CD4-positive, alpha-beta T cell treated with Interleukin-10 for 1 hour (primary cell): ENCODE measurements at regions not wholly inside any gene's neighbourhood (a gene's known extent, or its start where the extent isn't known, plus 50 kb on each side); places are given as distances from the start of the nearest gene placed in this dataset.

Source experiments
- DNase-seq: peaks from one replicate; pipeline ENCODE4 v3.0.0-alpha.2; 2020

GRCh38 chr6:106035655-106036054 is 50.5 kb upstream of the PRDM1 start:
- DNase-seq: no peak

- DNase-seq: no peak
Measured at GRCh38 chr6:106033806-106034205, 52.3 kb upstream of the PRDM1 start.

DNA sequence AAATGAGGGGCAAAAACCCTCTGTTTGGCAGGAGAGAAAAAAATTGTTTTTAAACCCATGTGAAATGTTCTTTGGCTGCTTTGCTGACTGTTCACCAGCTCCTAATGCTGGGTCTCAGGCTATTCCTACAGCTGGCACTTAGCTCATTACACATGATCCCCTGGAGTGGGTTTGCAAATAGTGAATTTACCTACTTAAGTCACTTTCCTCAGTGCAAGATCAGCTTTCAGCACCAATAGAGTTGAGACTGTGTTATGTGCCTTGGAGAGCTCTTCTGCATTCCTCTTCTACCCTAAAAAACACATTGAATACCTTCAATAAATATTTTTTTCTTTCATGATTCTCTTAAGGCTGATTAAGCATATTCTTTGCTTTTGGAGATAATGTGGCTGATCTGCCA is 58.4 kb upstream of the PRDM1 start:
- DNase-seq: no peak

- DNase-seq: no peak
Measured at GRCh38 chr6:106026748-106027715, 59.1 kb upstream of the PRDM1 start.

DNA sequence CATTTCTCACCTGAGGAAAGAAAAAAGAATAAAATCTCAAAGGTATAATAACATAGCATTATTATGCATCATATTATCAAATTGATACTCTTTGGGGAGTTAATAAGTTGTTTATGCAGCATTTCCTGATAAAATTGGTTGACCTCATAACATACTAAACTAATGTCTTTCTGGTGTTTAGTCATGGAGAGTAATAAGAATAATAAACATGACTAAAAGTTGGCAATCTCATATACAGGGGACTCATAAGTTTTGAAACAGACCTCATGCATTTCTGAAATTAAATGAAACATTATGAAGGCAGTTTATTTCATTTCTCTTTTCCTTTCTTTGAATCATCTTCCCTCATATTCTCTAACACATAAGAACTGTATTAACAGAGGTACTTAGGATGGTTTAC is 60.5 kb upstream of the PRDM1 start:
- DNase-seq: no peak

- no peak for DNase-seq
Measured at GRCh38 chr6:106022801-106023200, 63.3 kb upstream of the PRDM1 start.

- no peak for DNase-seq
Measured at GRCh38 chr6:106017454-106017853, 68.7 kb upstream of the PRDM1 start.

- DNase-seq: no peak
Measured at GRCh38 chr6:106014955-106015354, 71.2 kb upstream of the PRDM1 start.

- DNase-seq: no peak
Measured at GRCh38 chr6:106011476-106011875, 74.7 kb upstream of the PRDM1 start.

GRCh38 chr6:106005954-106006353 is 80.2 kb upstream of the PRDM1 start:
- no peak for DNase-seq

DNA sequence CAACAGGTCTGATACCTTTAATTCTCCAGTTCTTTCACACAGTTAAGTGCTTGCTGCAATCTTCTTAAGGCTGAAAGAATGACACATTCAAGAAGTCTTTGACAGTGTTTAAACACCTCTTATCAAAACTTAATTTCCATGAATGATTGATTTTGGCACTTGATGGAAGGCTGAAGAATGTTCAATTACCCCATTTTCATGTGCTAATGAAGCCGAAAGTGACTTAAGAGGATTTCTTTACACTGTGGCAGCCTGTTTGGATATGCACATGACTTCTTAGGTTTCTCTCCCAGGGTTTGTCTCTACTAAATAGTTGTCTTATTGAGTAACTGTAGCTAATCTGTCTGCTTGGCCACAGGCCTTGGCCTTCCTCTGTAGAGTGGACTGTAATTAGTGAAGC is 81.1 kb upstream of the PRDM1 start:
- no peak for DNase-seq

DNA sequence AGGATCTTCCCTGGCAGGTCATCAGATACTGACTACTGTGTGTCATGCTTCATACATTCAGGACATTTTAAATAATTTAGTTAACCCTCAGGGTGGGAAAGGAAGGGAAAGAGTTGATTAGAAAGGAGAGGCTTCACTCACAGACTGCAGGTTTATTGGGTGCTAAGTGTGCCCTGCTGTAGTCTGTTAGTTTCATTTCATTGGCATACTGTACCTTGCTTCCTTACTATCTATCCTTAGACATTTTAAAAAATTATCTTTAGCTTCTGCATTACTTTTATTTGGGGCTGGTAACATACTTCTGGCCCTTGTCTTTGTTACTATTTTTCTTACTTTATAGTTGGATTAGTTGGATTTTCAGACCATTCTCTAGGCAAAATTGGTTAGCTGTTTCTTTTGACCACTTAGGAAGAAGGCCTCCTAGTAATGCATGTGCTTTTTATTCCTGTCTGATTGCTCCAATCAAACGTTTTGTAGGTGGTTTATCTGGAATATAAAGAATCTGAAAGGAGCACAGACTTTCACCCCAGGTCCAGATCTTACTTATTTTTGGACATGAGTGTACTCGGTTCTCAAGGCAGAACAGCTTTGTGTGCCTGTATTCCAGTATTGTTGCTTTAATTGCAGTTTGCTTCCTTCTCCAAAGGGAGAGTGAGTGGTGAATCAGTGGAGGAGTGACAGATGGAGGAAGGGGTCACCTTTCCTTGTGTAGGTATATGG is 82.7 kb upstream of the PRDM1 start:
- no peak for DNase-seq

- no peak for DNase-seq
Measured at GRCh38 chr6:106002005-106002404, 84.1 kb upstream of the PRDM1 start.

GRCh38 chr6:106000935-106001334 is 85.2 kb upstream of the PRDM1 start:
- DNase-seq: no peak

DNA sequence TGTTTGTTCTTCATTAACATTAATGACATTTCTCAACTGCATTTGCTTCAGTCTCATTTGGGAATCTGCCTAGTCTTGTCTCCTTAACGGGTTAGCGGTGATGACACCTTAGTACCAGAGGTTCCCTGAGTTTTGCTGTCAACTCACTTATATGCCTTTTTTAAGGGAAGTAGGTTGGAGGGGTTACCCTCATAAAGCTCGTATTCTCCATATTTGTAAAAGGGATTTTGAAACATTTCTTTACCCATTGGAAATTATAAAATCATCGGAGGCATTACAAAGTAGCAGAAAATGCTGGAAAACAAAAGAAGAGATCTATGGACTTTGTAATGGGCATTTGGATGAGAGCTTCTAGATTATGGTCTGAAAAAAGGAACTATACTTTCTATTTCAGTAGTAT is 88.7 kb upstream of the PRDM1 start:
- DNase-seq: no peak

DNA sequence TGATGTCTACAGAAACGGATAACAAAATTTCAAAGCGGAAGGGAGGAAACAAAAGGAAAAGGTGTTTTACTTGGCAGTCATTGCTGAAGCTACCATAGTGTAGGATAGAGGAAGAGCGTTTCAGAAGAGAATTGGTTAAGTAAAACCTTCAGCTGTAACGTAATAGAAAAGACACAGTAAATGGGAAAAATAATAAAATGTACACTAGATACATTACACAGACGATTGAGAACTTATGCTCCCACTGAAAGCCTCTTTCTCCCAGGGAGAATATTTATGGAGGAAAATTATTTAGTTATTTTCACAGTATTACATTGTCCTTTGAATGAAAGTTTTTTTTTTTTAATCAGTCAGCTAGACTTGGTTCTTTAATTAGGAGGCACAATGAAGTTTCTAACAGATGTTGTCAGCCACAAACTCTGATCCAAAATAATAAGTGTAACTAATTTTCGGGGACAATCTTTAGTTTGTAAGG is 90.7 kb upstream of the PRDM1 start:
- DNase-seq: no peak

DNA sequence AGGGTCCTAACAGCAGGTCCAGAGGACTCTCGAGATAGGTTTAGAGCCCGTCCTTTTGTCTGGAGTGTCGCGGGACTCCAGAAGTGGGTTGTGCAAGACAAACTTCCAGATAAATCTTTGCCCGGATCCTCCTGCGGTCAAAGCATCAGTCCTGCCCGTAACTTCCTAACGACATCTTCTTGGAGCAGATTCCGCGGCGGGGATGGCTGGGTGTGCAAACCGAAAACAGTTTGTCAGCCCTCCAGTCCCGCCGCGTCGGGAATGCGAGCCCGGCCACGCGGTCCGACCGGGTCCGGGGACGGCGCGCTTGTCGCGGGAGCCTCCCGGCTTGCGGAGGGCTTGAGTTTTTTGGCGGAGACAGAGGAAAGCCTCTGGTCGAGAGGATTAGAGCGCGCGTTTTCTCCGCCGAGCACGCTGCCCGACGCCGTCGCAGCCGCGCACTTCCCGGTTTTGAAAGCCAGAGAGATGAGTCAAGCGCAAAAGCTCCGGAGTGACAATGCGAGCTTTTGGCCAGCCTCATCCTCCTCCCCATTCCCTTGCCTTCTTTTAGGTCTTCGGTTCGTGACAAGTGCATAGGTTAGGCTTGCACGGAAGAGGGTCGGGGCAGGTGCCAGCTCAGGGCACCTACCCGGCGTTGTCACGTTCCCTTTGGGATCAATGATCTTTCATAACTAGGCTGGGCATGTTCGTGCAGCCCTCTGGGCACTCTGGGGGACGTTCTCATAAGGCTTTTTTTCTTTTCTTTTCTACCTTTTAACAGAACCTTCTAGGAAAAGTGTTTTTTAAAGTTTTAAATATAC is 91.3 kb upstream of the PRDM1 start:
- DNase-seq: peak; percentile 47

- peak; percentile 66 for DNase-seq
Measured at GRCh38 chr6:105994118-105994590, 92.0 kb upstream of the PRDM1 start.

DNA sequence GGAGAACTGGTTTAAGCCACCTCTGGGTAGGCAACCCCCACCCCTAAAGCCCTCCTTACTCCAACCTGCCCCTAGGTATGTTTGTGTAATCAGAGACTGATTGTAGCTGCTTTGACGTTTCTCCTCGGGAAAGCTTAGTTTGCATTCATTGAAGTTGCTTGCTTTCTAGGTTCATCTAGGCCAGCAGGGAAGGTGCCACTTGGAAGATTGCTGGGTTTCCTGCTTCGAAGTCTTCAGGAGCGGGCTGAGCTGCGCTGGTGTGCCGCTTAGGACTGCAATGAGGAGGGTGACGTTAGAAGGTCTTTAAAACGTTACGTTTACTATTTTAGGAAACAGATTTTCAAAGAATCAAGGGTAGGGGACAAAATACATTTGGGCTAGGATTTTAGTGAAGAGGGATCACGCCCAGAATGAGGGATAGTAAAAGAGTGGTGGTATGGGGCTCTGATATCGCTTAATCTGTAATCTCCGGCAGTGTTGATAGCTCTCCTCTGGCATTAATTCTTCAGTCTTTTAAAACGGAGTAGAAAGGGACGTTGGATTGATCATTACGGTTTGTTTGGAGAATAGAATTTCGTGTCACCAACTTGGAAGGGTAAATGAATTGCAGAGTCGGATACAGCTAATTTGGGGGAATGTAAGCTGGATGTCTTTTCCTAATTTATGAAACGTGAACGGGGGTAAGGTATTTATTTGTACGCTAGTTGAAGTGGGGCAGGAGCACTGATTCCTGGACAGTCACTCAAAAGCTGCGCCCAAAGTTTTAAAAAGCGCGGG is 92.6 kb upstream of the PRDM1 start:
- no peak for DNase-seq

DNA sequence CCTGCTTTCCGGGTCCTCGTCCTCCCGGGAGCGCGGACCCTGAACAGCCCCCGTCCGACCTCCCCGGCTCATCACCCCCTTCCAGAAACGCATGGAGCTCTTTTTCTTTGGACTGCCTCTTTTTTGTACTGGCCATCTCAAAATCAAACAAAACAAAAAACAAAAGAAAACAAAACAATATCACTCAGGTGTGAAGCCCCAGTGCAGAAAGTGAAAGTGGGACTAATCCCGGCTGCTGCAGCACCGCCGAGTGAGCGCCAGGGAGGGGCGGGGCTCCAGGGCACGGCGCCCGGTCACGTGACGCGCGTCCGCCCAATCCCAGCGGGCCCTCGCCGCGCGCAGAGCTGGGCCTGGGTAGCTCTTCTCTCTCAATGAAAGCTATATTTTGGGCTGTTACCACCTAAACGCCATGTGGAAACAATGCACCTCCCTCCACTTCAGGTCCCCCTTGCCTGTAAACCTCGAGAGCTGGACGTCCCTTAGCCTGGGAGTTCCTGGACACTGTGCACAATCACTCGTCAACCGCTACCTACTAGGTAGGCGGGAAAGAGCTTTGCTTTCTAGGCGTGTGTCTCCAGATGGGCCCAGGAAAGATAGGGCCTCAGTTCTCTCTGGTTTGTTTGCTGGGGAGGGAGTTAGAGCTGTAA is 93.7 kb upstream of the PRDM1 start:
- DNase-seq: peak; percentile 91

DNA sequence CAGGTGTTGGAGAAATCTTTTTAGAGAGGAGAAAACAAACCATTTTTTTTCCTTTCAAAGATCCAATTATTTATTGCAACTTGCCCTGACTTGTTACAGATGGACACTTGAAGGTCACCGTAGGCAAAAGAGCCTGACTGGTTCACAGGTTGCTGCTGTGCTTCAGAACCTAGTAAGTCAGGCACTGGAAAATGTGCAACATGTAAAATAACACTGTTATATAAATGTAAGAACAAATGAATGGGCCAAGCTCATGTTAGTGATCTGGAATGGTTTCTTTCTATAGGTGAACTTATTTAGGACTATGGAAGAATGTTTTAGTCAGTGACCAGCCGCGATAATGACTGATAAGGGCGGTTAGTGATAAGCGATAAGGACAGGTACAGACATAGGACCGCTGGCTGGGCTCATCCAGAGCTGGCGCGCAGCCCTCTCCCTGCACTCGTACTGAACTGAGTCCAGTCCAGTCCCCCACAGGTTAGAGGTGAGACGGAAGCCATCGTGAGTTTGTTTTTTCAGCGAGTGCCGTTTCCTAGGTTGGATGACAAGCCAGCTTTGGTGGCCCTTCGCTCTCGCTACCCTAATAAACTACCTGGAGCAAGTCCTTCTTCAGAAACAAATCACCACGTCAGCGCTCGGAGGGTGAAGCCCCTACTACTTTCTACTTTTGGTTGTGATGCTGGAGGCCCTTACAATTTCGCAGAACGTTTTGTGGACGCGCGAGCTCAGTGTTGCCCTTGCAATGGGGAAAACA is 94.4 kb upstream of the PRDM1 start:
- no peak for DNase-seq
